ENCODE measurements at regions not wholly inside any gene's neighbourhood (a gene's known extent, or its start where the extent isn't known, plus 50 kb on each side); places are given as distances from the start of the nearest gene placed in this dataset.

- DNase-seq (ENCODE audit: low read depth, low spot score), result no peak
Observed at GRCh38 chr5:12071455-12071854, 167.2 kb upstream of the CTNND2 start.

GRCh38 chr5:12023614-12024241 is 119.5 kb upstream of the CTNND2 start:
- no peak for DNase-seq (ENCODE audit: low read depth, low spot score)

- no peak for DNase-seq (ENCODE audit: low read depth, low spot score)
Observed at GRCh38 chr5:12022444-12022843, 118.2 kb upstream of the CTNND2 start.

DNA sequence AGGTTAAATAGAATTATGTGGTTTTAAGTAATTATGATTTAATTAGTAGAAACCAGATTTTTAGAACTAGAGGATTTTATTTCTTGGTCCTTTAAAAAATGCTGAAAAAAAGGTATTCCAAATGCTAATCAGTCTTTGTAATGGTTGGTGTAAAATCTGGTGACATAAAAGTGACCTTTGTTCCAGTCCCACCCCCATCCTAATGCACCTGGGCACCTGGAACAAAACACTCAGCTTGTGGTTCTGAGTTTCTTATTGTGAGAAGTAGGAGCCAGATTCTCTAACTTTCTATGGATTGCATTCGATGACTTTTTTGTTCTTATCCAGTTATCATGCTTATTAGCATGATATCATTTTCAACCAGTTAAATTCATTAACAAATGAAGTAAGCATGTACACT is 115.1 kb upstream of the CTNND2 start:
- no peak for DNase-seq (ENCODE audit: low read depth, low spot score)

DNA sequence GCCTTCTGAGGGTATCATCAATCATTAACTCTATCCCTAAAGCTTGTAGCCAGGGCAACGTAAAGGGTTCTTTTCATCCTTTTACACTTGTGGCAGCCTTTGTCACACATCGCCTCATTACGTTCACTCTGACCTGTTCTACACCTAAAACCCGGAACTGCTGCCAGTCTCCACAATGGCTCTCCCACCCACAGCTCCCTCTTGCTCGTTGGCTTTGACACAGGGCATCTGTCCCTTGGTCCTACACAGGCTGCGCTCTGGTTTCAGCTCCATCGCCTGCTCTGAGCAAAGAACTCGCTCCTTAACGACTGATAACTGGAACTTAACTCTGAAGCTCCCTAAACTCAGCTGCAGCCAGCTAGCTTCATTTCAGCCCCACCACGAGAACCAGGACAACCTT is 112.8 kb upstream of the CTNND2 start:
- no peak for DNase-seq (ENCODE audit: low read depth, low spot score)

DNA sequence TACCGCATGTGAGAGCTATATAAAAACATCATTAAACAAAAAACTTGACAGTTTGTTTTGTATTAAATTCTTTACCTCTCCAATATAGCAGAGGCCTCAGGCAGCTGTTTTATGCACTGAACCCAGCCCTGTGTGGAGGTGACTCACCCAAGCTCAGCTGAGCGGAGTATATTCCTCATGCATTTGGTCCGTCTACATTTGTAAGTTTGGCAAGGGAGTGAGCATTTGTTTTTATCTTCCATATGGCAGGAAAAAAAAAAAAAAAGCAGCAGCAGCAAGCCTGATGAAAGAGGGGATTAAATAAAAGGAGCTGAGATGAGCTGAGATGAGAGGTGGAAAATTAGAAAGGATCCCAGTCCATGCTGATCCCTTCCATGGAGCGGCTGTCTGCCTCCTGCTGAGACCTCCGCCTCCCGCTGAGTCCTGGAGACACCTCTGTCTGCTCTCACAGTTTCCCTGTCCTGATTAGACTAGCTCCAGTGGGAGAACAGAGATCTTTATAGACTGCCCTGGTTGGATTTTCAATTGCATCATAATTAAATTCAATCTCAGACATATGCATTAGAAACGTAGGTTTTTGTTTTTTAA is 112.0 kb upstream of the CTNND2 start:
- DNase-seq (ENCODE audit: low read depth, low spot score), result no peak

- DNase-seq (ENCODE audit: low read depth, low spot score), result no peak
Observed at GRCh38 chr5:12013351-12013750, 109.1 kb upstream of the CTNND2 start.

- no peak for DNase-seq (ENCODE audit: low read depth, low spot score)
Observed at GRCh38 chr5:12003680-12004079, 99.4 kb upstream of the CTNND2 start.

GRCh38 chr5:11998397-11998796 is 94.2 kb upstream of the CTNND2 start:
- DNase-seq (ENCODE audit: low read depth, low spot score), result no peak

GRCh38 chr5:11997942-11998341 is 93.7 kb upstream of the CTNND2 start:
- DNase-seq (ENCODE audit: low read depth, low spot score), result no peak

DNA sequence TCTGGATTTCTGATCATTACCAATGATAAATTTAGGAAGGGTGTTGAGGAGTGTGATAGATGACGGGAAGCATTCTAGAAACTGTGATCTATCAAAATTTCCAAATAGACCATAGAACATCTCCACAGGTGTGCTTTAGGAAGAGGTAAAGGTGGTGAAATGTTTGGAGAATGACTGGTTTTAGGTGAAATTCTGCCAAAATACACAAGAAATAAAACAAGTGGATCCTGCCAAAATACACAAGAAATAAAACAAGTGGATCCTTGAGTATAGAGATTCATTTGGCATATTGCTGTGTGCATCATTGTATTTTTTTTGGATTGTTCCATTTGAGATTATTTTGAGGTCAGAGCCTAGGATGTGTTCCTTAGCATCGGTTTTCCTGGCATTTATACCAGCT is 88.3 kb upstream of the CTNND2 start:
- no peak for DNase-seq (ENCODE audit: low read depth, low spot score)

- no peak for DNase-seq (ENCODE audit: low read depth, low spot score)
Observed at GRCh38 chr5:11985993-11986392, 81.7 kb upstream of the CTNND2 start.

GRCh38 chr5:11984196-11984595 is 80.0 kb upstream of the CTNND2 start:
- DNase-seq (ENCODE audit: low read depth, low spot score), result no peak

- no peak for DNase-seq (ENCODE audit: low read depth, low spot score)
Observed at GRCh38 chr5:11981986-11982385, 77.7 kb upstream of the CTNND2 start.

DNA sequence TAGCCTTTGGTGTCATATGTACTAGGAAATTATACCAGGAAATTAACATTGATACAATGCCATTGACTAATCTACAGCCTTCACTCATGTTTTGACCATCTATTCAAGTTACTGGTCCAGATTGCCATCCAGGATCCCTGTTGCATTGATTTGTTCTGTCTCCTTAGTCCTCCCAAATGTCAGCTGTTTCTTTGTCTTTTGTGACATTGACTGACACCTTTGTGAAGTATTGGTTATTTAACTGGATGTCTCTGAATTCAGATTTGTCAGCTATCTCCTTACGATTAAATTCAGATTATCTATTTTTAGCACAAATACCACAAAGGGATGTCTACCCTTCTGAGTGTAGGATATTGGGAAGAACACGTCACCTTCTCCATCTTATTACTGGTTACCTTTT is 73.7 kb upstream of the CTNND2 start:
- DNase-seq (ENCODE audit: low read depth, low spot score), result no peak

DNA sequence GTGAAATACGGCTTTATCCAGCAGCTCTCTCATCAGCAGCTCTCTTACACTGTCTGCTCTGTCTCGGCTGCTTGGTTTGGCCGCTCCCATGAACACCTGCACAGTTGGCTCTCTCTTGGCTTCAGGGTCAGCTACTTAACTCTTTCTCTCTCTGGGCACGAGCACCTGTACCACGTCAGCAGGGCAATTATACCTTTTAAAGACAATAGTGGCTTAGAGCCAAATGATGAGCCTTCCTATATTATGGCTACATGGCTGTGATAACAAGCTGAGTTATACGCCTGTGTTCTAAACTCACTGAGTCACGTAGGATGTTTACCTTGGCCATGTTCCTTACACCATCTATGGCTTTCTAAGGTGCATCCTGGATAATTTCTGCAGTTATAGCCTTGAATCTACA is 69.2 kb upstream of the CTNND2 start:
- no peak for DNase-seq (ENCODE audit: low read depth, low spot score)

DNA sequence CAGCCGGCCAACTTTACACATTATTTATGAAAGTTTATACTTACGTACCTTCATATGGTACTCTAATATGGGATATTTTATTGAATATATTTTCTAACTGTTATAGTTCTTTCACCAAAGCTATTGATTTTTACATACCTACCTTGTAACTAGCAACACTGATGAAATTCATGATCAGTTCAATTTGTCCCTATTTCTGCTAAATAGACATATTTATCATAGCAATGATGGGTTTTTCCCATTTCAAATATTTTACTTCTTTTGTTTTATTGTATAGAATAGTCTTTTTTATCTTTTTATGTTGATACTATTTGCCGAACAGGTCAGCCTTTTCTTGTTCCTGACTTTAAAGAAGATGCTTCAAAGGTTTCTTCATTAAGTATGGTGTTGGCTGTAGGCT is 59.0 kb upstream of the CTNND2 start:
- no peak for DNase-seq (ENCODE audit: low read depth, low spot score)

DNA sequence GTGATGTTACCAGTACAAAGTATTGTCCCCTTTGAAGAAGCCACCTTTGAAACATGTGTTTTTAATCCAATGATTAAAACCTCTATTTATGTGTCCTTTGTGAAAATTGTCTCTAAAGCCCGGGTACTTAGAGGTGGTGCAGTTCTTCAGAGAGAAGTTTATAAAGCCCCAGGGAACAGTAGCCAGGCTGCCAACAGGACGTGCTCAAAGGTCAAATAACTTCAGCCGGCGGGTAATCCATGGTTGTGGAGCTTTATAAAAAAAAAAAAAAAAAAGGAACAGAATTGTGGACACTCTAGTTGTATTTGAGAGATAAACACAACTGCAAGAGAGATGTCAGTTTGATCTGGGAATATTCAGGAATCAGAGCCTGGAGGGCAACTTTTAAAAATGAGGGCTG is 57.9 kb upstream of the CTNND2 start:
- DNase-seq (ENCODE audit: low read depth, low spot score), result no peak

- no peak for DNase-seq (ENCODE audit: low read depth, low spot score)
Observed at GRCh38 chr5:11958321-11958720, 54.1 kb upstream of the CTNND2 start.

DNA sequence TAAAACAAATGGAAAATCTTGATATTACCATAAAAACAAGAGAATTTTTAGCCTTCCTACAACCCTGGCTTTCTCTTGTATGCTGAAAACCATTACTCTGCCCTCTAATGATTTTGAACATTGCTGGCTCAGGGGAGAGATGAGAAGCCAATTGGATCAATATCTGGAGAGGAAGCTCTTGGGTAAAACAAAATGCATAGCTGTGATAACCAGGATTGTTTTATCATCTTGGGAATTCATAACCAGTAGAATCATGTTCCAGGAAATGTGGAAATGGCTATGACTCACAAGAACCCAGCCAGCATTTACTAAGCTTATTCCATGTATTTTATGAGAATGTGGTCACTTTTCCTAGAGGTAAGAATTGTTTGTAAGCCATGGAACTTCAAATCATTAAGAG is 51.1 kb upstream of the CTNND2 start:
- DNase-seq (ENCODE audit: low read depth, low spot score), result no peak

Measured in iPS DF 19.7 (cell line).